Activated CD4-positive, alpha-beta T cell treated with anti-CD3 and anti-CD28 coated beads, Interleukin-2, Interleukin-6, amounts not matched to agents 100 ng/mL and 50 ng/mL, durations not matched to agents 16 hours and 8 hours (primary cell): ENCODE measurements at regions not wholly inside any gene's neighbourhood (a gene's known extent, or its start where the extent isn't known, plus 50 kb on each side); places are given as distances from the start of the nearest gene placed in this dataset.
A peak's percentile ranks its signal among the peaks of the same experiment; 100 is the strongest.
"Not testable (repeated sequence)": the region's sequence is repeated elsewhere in the genome, so short reads cannot be mapped to it uniquely, and the experiment has no call there.

Experiments used
- DNase-seq: peaks from one replicate; pipeline ENCODE4 v3.0.0-alpha.2; 2020

GRCh38 chr11:123338997-123339752, 90.9 kb upstream of the GRAMD1B start:
- peak; percentile 20 for DNase-seq

DNA sequence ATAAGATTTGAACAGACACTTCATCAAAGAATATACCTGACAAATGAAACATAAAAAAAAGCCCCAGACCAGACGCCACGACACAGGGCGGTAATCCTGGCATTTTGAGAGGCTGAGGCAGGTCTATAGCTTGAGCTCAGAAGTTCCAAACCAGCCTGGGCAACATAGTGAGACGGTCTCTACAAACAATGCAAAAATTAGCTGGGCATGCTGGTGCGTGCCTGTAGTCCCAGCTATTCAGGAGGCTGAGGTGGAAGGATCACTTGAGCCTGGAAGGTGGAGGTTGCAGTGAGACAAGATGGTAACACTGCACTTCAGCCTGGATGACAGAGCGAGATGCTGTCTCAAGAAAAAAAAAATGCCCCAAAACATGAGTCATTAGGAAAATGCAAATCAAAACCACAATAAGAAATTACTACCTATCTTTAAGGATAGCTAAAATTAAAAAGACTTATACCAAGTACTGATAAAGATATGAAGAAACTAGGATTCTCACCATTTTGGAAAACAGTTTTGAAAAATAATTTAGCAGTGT, 91.7 kb upstream of the GRAMD1B start:
- no peak for DNase-seq

DNA sequence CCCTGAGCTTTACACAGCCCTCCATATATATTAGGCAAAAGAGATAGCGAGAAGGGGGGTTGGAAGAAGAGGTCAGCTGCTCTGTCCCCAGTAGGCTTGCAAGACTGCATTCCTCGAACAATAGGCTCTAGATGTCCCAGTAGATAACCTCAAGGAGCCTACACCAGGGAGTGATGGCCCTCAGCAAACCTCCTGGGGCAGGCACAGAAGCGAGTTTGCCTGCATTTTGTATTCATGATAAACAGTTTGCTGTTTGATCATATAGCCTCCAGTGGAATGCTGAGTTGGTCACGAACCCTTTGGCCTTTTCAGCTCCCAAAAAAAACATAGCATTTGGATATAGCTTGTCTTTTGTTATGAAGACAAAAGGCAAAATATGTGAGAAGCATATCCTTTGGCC, 95.1 kb upstream of the GRAMD1B start:
- DNase-seq = no peak

DNA sequence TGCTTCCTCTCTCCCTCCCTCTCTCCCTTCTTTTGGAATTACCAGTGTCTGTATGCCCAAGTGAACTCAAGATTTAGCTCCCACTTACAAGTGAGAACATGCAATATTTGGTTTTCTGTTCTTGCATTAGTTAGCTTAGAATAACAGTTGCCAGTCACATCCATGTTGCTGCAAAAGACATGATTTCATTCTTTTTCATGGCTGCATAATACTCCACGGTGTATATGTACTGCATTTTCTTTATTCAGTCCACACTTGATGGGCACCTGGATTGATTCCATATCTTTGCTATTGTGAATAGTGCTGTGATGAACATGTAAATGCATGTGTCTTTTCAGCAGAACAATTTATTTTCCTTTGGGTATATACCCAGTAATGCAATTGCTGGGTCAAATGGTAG, 97.5 kb upstream of the GRAMD1B start:
- DNase-seq = not testable (repeated sequence)

DNA sequence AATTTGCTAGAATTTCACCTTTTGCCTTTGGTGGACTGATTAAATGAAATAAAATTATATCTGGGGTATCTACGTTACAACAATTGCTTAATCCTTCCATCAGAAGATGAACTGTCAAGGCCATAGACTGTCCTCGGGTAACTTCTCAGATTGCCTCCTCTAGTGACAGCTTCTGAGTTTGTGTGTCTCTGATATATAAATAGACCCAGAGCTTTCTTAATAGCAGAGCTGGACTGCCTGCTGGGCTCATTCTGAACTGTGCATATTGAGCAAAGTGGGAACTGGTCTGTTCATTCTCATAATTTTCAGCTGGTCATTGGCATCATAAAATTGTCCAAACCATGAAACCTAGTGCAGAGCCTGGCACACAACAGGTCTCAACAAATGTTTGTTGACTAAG, 99.1 kb upstream of the GRAMD1B start:
- DNase-seq = no peak

GRCh38 chr11:123330471-123330870, 99.6 kb upstream of the GRAMD1B start:
- DNase-seq = no peak

DNA sequence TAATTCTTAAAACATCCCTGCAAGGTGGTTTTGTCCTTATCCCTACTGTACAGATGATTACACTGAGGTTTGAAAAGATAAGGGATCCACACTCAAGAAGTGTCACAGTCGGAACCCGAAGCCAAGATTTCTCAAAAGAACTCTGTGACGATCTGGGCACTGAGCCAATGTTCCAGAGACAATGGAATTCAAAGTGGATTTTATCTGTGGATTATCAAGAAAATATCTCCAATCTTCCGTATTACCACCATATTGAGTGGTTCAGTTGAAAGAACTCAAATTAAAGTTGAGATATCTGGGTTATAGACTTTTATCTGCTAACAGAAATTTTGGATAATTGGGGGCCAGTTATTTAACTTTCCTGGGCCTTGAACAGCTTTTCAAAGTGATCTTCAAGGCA, 100.0 kb upstream of the GRAMD1B start:
- DNase-seq = no peak

DNA sequence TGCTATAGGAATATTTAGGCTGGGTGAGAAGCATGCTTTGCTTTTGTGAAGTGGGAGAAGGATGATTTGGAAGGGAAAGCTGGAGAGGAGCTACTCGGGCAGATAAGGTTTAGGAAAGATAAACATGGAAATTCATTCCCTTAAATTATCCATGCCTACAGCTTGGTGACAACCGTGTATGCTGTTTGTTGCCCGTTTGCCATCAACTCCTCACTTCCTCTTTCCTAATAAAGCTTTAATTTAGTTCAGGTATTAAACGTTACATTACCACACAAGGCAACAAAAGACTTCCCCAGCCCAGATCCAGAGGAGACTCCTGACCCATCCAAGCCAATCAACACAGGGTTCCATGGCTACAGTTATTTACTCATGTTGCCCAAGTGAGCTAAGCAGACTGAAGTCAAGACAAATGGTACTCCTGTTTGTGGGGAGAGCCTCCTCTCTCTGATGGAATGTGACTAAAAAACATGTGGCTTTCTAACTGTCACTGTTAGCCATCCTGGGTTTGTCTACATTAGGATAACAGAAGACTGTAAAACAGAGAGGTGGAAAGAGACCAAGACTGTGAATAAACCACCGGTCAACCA, 101.7 kb upstream of the GRAMD1B start:
- no peak for DNase-seq

- DNase-seq = no peak
Measured at GRCh38 chr11:123325533-123325932, 104.5 kb upstream of the GRAMD1B start.

- no peak for DNase-seq
Measured at GRCh38 chr11:123323568-123323967, 106.5 kb upstream of the GRAMD1B start.

- no peak for DNase-seq
Measured at GRCh38 chr11:123321636-123322035, 108.4 kb upstream of the GRAMD1B start.

DNA sequence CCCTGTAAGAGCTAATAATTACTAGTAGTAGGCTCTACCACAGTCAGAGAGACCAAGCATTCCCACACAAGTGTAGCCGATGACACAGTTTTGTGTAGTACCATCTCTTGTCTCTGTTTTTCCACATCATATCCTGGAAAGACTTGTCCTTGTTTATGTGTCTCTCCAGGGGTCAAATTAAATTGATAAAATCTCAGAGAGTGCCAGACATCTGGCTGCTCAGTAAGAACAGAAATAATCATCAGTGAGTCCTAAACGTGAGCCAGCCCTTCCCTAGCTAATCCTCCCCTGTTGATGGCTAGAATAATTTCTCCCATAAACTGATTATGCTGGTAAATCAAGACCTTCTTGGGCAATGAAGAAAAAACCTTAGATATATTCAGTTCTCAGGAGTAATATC, 111.4 kb upstream of the GRAMD1B start:
- no peak for DNase-seq

- DNase-seq = not testable (repeated sequence)
Measured at GRCh38 chr11:123318132-123318531, 111.9 kb upstream of the GRAMD1B start.

- no peak for DNase-seq
Measured at GRCh38 chr11:123316003-123316402, 114.1 kb upstream of the GRAMD1B start.

DNA sequence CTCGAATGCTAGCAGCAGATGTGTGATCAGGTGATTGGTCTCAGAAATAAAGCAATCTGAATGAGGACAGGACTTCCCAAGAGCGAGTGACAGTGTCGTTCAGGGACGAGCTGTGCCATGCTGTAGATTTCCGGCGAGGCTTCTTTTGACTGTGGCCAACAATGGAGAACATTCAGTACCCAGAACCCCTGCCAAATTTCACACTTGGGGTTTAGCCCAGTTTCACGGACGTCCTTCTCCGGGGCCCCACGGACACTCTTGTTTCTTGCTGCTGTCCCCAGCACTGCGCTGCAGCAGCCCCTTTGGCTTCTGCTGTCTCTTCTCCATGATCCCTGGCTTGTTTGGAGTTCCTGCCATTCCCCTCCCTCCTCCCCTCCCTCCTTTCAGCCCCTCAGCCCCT, 115.1 kb upstream of the GRAMD1B start:
- DNase-seq = no peak

DNA sequence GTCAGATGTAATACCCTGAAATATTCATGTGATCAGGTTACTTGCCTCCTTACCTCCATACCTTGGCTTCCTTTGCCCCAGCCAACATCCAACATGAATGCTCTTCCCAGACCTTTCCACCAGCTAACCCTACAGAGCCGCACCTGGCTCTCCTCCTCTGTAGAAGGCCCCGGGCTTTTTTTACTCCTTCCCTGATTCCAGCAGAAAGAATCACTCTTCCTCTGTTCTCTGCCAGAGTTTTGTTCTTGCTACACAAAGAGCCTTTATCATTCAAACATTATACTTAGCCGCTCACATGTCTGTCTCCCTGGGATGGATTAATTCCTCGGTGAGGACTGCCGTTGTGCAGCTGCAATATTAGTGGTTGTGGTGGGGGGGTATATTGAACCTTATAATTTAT, 116.8 kb upstream of the GRAMD1B start:
- DNase-seq = no peak

DNA sequence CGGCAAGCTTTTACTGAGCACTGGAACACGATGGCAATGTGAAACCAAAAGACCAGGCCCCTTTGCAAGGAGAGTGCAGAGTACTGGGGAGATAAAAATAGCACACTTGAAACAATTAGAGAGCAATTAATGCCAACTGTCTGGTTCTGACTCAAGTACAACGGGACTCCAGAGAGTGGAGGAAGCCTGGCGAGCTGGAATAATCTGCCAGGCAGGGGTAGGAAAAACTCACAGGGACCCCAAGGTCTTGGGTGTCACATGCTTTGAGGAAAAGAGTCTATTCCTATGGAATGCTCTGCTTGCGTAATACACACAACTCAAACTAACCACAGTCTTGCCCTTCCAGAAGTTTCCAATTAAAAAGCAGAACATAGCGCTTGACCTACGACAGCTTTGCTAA, 113.0 kb upstream of the CLMP start:
- no peak for DNase-seq

DNA sequence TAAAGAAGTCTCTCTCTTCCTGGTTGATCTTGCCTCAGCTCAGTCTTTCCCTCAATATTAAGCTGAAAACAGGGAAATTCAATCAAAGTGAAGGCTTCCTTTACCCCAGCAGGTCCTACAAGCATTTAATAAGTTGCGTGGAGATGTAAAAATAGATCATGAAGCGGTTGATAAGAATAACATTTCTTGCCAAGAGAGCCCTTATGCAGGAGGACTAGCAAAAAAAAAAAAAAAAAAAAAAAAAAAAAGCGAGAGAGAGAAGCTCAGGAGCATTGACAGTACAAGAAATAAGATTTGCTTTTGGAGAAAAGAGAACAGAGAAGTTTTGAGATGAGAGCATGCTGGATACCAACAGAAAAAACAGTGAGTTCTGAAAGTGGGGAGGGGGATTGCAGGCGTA, 112.2 kb upstream of the CLMP start:
- DNase-seq = no peak

DNA sequence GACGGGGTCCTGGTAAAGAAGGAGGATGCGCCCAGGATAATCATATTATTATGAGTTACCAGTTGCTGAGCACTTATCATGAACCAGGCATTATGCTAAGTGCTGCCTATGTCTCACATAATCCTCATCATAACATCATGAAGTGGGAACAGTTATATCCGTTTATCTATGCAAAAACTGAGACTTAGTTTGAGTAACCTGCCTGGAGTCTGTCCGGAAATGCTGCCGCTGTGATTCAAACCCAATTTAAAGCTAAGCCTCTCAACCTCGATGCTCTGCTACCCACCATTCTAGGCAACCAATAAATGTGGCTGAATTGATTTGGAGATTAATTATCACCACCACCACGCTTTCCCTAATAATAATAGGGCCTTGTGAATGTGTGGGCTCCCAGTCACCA, 111.5 kb upstream of the CLMP start:
- no peak for DNase-seq

DNA sequence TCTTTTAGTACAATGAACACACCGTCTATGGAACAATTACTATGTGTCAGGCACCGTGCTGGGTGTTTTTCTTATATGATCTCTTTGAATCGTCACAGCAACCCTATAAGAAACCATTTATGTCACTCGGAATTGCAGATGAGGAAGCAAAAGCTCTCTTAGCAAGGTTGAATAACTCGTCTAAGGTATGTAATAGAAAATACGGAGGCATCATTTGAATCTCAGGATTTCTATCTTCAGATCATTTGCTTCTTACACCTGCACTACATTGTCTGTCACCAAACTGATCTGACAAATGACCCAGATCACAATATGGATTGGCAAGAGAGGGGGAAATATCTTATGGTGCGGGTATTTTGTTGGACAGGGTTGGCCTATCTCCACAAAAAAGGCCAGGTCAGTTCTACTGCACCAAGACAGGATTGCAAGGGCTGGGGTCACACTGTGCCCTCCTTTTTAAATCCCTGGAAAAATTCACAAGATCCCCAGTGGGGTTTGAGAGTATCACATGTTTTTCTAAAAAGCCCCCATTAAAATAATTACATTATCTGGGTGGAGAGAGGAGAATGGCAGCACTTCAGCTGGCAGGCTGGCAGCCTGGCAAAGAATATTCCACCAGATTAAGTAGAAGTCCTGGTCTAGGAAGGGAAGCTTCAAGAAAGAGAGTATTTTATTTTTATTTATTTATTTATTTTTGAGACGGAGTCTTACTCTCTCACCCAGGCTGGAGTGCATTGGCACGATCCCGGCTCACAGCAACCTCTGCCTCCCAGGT, 110.7 kb upstream of the CLMP start:
- no peak for DNase-seq

GRCh38 chr11:123304828-123305466, 109.9 kb upstream of the CLMP start:
- peak; percentile 14 for DNase-seq

DNA sequence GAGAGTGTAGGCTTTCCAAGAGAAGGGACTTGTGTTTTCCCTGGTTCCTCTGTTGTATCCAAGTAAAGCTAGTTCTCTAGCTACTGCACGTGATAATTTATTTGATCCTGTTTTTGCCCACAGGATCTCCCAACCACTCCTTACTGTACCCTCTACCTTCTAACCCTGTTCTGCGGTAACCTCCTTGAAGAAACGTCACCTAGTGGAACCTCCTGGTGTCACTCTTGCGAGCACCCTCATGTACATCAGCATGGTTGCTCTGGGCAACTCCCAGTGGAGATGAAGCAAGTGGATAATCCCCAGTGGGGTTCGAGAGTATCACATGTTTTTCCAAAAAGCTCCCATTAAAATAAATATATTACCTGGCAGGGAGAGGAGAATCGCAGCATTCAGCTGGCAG, 108.9 kb upstream of the CLMP start:
- peak; percentile 36 for DNase-seq

DNA sequence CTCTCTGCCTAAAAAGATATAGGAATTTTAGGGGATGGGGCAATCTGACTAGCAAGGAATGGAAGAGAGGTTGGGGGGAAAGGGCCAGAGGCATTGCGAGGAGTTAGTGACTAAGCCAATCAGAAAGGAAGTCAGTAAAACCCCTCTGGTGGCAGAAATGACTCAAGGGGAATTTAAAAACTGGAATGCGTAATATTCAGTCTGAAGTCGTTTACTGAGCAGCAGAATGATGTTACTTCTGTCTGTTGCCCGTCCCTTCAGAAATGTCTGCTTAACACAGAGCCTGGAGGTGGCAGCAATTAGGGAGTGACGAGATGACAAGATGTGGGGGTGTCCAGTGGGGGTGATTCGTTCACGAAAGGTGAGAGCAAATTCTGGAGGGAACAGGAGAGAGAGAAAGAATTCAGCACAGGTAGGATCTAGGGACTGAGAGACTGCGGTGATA, 107.7 kb upstream of the CLMP start:
- DNase-seq = peak; percentile 86
